ENCODE measurements at regions not wholly inside any gene's neighbourhood (a gene's known extent, or its start where the extent isn't known, plus 50 kb on each side); places are given as distances from the start of the nearest gene placed in this dataset.

GRCh38 chr22:48261706-48262105, 1499.3 kb downstream of the TBC1D22A start:
- Histone ChIP-seq H3K9me3 (replicated peaks; ENCODE audit: insufficient read depth, low read length) (no peaks in the 10 kb centered on the region), H4K20me1 (ENCODE audit: insufficient read depth, low read length) (no peaks in the 10 kb centered on the region), H3K4me2 (ENCODE audit: low read depth, low read length) (no peak overlapping the region), H3K27me3 (replicated peaks; ENCODE audit: insufficient read depth, low read length) (no peaks in the 10 kb centered on the region), H3K36me3 (replicated peaks; ENCODE audit: insufficient read depth, low read length) (no peaks in the 10 kb centered on the region), H3K4me3 (ENCODE audit: low read length) (no peak overlapping the region), H3K9ac (ENCODE audit: low read length) (no peak overlapping the region), H3K79me2 (ENCODE audit: low read length) (no peaks in the 10 kb centered on the region), H3K4me1 (ENCODE audit: low read length) (no peaks in the 10 kb centered on the region), H2AFZ (ENCODE audit: low read length) (no peak overlapping the region), H3K9me2 (replicated peaks; ENCODE audit: insufficient read depth, low read length) (no peaks in the 10 kb centered on the region), H3K27ac (ENCODE audit: low read length) (no peak overlapping the region), H3F3A (ENCODE audit: insufficient read depth, low read length) (no peaks in the 10 kb centered on the region)
- DNase-seq, result peak; percentile 4
- no peak for TF ChIP-seq EZH2phosphoT487 (IDR thresholded peaks at IDR 0.05; ENCODE audit: low read length)
- no peak for TF ChIP-seq EZH2 (optimal IDR thresholded peaks at IDR 0.05; ENCODE audit: low read depth, low read length)
- TF ChIP-seq CTCF (IDR thresholded peaks at IDR 0.05; ENCODE audit: low read length), result no peak

- no peak overlapping the region for H3K9ac ChIP-seq (ENCODE audit: low read length)
- no peaks in the 10 kb centered on the region for H4K20me1 ChIP-seq (ENCODE audit: insufficient read depth, low read length)
- H3K9me3 ChIP-seq (replicated peaks; ENCODE audit: insufficient read depth, low read length), result no peaks in the 10 kb centered on the region
- no peak for DNase-seq
- H3K4me1 ChIP-seq (ENCODE audit: low read length), result no peaks in the 10 kb centered on the region
- no peak overlapping the region for H2AFZ ChIP-seq (ENCODE audit: low read length)
- no peaks in the 10 kb centered on the region for H3K27me3 ChIP-seq (replicated peaks; ENCODE audit: insufficient read depth, low read length)
- H3K4me3 ChIP-seq (ENCODE audit: low read length), result no peak overlapping the region
- H3K4me2 ChIP-seq (ENCODE audit: low read depth, low read length), result no peak overlapping the region
- no peak overlapping the region for H3K27ac ChIP-seq (ENCODE audit: low read length)
- H3K9me2 ChIP-seq (replicated peaks; ENCODE audit: insufficient read depth, low read length), result no peaks in the 10 kb centered on the region
- H3F3A ChIP-seq (ENCODE audit: insufficient read depth, low read length), result no peaks in the 10 kb centered on the region
- no peak for TF ChIP-seq EZH2 (optimal IDR thresholded peaks at IDR 0.05; ENCODE audit: low read depth, low read length)
- TF ChIP-seq EZH2phosphoT487 (IDR thresholded peaks at IDR 0.05; ENCODE audit: low read length), result no peak
- TF ChIP-seq CTCF (IDR thresholded peaks at IDR 0.05; ENCODE audit: low read length), result no peak
- H3K79me2 ChIP-seq (ENCODE audit: low read length), result no peaks in the 10 kb centered on the region
- no peaks in the 10 kb centered on the region for H3K36me3 ChIP-seq (replicated peaks; ENCODE audit: insufficient read depth, low read length)
These were observed 1498.7 kb downstream of the TBC1D22A start for GRCh38 chr22:48261048-48261621.

DNA sequence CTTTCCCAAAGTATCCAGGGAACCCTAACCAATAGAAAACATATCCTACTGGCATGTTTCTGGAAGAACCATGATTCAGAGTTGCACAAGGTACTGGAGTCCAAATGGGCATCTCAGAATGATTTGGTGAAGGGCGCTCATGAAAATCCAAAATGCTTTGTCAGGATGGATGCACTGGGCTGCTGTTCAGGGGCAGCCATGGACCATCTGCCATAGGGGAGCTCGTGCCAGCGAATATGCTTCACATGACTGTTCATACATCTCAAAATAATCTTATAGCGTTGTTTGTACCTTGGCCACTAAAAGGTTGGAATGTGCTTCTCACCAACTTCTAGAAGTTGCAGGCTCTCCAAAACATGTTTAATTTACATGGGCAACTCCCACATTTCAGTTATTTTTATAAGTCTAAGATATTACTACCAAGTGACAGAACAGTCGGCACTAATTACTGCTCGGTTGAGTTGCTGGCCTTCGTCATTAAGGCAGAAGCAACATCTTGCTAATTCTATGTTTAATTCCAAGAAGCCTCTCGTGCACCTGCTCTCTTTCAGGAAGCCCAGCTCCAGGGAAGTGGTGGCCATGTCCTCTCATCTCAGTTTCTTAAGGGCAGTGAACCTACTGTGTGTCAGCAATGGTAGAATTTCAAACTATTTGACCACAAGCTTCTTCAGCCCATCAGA, 1497.7 kb downstream of the TBC1D22A start:
- no peak overlapping the region for H3K4me3 ChIP-seq (ENCODE audit: low read length)
- no peaks in the 10 kb centered on the region for H4K20me1 ChIP-seq (ENCODE audit: insufficient read depth, low read length)
- H3K9ac ChIP-seq (ENCODE audit: low read length), result no peak overlapping the region
- no peaks in the 10 kb centered on the region for H3K9me3 ChIP-seq (replicated peaks; ENCODE audit: insufficient read depth, low read length)
- no peak for TF ChIP-seq CTCF (IDR thresholded peaks at IDR 0.05; ENCODE audit: low read length)
- TF ChIP-seq EZH2phosphoT487 (IDR thresholded peaks at IDR 0.05; ENCODE audit: low read length), result no peak
- no peak for TF ChIP-seq EZH2 (optimal IDR thresholded peaks at IDR 0.05; ENCODE audit: low read depth, low read length)
- H3K4me1 ChIP-seq (ENCODE audit: low read length), result no peaks in the 10 kb centered on the region
- DNase-seq, result peak; percentile 5
- H3K27me3 ChIP-seq (replicated peaks; ENCODE audit: insufficient read depth, low read length), result no peaks in the 10 kb centered on the region
- no peaks in the 10 kb centered on the region for H3K9me2 ChIP-seq (replicated peaks; ENCODE audit: insufficient read depth, low read length)
- no peaks in the 10 kb centered on the region for H3K36me3 ChIP-seq (replicated peaks; ENCODE audit: insufficient read depth, low read length)
- H2AFZ ChIP-seq (ENCODE audit: low read length), result no peak overlapping the region
- no peak overlapping the region for H3K4me2 ChIP-seq (ENCODE audit: low read depth, low read length)
- H3F3A ChIP-seq (ENCODE audit: insufficient read depth, low read length), result no peaks in the 10 kb centered on the region
- no peaks in the 10 kb centered on the region for H3K79me2 ChIP-seq (ENCODE audit: low read length)
- H3K27ac ChIP-seq (ENCODE audit: low read length), result no peak overlapping the region

All from MM.1S (cell line).